H1 (cell line): ENCODE measurements at regions not wholly inside any gene's neighbourhood (a gene's known extent, or its start where the extent isn't known, plus 50 kb on each side); places are given as distances from the start of the nearest gene placed in this dataset.

ENCODE experiments used
- CTCF ChIA-PET: fragments of 300-600 bp; sonication (Branson Sonifier 250); formaldehyde crosslinking; loops from one replicate; lab custom pipeline; 2021; ENCODE audit not compliant: partially characterized antibody; lab: Charles Lee
- POLR2A ChIA-PET: fragments of 300-600 bp; sonication (Branson Sonifier 250); formaldehyde crosslinking; loops from one replicate; lab custom pipeline; 2021; ENCODE audit warnings: inconsistent platforms; ENCODE audit not compliant: partially characterized antibody; lab: Charles Lee
- DNase-seq, 2 experiments: peaks; one replicate each; pipeline versions ENCODE4 v3.0.0 to v3.0.0-alpha.2; 2010 to 2022; ENCODE audit warnings: low spot score in 2 of 2, low read depth in 1 of 2, mixed read lengths in 1 of 2
- FAIRE-seq: peaks from 2 replicates; lab custom pipeline; 2011; peaks lifted over from hg19 to GRCh38; lab: Jason Lieb, UNC
- H2AFZ ChIP-seq: 2 replicates; pipeline ENCODE4 v1.8.1; 2012; ENCODE audit warnings: low read length, inconsistent platforms
- H2AK5ac ChIP-seq: 2 replicates; pipeline ENCODE4 v1.6.1; 2013; ENCODE audit warnings: low read depth, low read length
- H2BK120ac ChIP-seq: replicated peaks from 2 replicates; pipeline ENCODE3; 2013; ENCODE audit warnings: low read depth, low read length, inconsistent platforms
- H2BK12ac ChIP-seq: 2 replicates; pipeline ENCODE4 v1.6.1; 2013; ENCODE audit warnings: low read depth, low read length
- H2BK15ac ChIP-seq: 2 replicates; pipeline ENCODE4 v1.6.1; 2013; ENCODE audit warnings: low read length
- H2BK20ac ChIP-seq: 2 replicates; pipeline ENCODE4 v1.6.1; 2013; ENCODE audit warnings: low read length
- H2BK5ac ChIP-seq: 2 replicates; pipeline ENCODE4 v1.6.1; 2013; ENCODE audit warnings: low read depth, low read length
- H3K14ac ChIP-seq: 2 replicates; pipeline ENCODE4 v1.6.1; 2013; ENCODE audit warnings: inconsistent platforms; ENCODE audit not compliant: insufficient read length
- H3K18ac ChIP-seq: 2 replicates; pipeline ENCODE4 v1.6.1; 2013; ENCODE audit warnings: low read length; ENCODE audit errors: extremely low read depth
- H3K23ac ChIP-seq: 2 replicates; pipeline ENCODE4 v1.6.1; 2013; ENCODE audit warnings: inconsistent platforms; ENCODE audit not compliant: insufficient read length
- H3K23me2 ChIP-seq: 2 replicates; pipeline ENCODE4 v1.6.1; 2013; ENCODE audit warnings: low read depth, low read length
- H3K27ac ChIP-seq: 2 replicates; pipeline ENCODE4 v1.6.1; 2011; ENCODE audit warnings: low read depth, low read length, inconsistent platforms
- H3K27me3 ChIP-seq, 4 experiments: replicated peaks in 1 of 4; 1 replicate in 1 of 4; 2 replicates in 3 of 4; pipeline versions ENCODE4 v1.6.1 to v1.8.1; 2011 to 2013; ENCODE audit warnings: low read length in 3 of 4, mild to moderate bottlenecking in 3 of 4, inconsistent platforms in 2 of 4, mixed read lengths in 2 of 4, moderate library complexity in 1 of 4; ENCODE audit not compliant: control insufficient read depth in 3 of 4, insufficient read depth in 3 of 4; ENCODE audit errors: extremely low read depth in 1 of 4
- H3K36me3 ChIP-seq, 4 experiments: 2 replicates each; pipeline versions ENCODE4 v1.6.1 to v1.8.1; 2011 to 2013; ENCODE audit warnings: mild to moderate bottlenecking in 4 of 4, low read length in 3 of 4, moderate library complexity in 2 of 4, control low read depth in 1 of 4, inconsistent platforms in 1 of 4; ENCODE audit not compliant: insufficient read depth in 4 of 4, control insufficient read depth in 2 of 4
- H3K4ac ChIP-seq: replicated peaks from 2 replicates; pipeline ENCODE3; 2013; ENCODE audit warnings: low read length, low read depth, mixed read lengths, inconsistent platforms; ENCODE audit not compliant: insufficient read length
- H3K4me1 ChIP-seq, 4 experiments: replicated peaks in 1 of 4; 1 replicate in 1 of 4; 2 replicates in 3 of 4; pipeline versions ENCODE4 v1.6.1 to v1.8.1; 2011 to 2013; ENCODE audit warnings: low read length in 3 of 4, inconsistent platforms in 2 of 4, mixed read lengths in 1 of 4; ENCODE audit not compliant: insufficient read depth in 4 of 4, control insufficient read depth in 3 of 4
- H3K4me2 ChIP-seq, 2 experiments: 2 replicates each; pipeline versions ENCODE4 v1.6.1 to v1.8.1; 2011 to 2013; ENCODE audit warnings: low read depth in 2 of 2, low read length in 2 of 2, control low read depth in 1 of 2, inconsistent platforms in 1 of 2, mild to moderate bottlenecking in 1 of 2; ENCODE audit not compliant: insufficient read depth in 1 of 2
- H3K4me3 ChIP-seq, 4 experiments: fragments of 200-600, 300-600 bp in 1 of 4; sonication (generic), shearing (Covaris generic), sonication (Bioruptor Twin) in 1 of 4; 2 replicates each; pipeline versions ENCODE4 v1.5.1 to v1.8.1; 2011 to 2016; ENCODE audit warnings: low read length in 4 of 4, low read depth in 3 of 4, control low read depth in 2 of 4, inconsistent platforms in 2 of 4, mild to moderate bottlenecking in 2 of 4, mixed read lengths in 1 of 4, moderate library complexity in 1 of 4; ENCODE audit not compliant: insufficient read depth in 2 of 4; ENCODE audit errors: extremely low read depth in 1 of 4
- H3K56ac ChIP-seq: replicated peaks from 2 replicates; pipeline ENCODE3; 2013; ENCODE audit warnings: low read depth, mild to moderate bottlenecking, mixed read lengths, low read length, inconsistent platforms; ENCODE audit not compliant: insufficient read length
- H3K79me1 ChIP-seq: 2 replicates; pipeline ENCODE4 v1.6.1; 2013; ENCODE audit warnings: low read depth, low read length, control low read depth
- H3K79me2 ChIP-seq, 2 experiments: 2 replicates each; pipeline versions ENCODE4 v1.6.1 to v1.8.1; 2012 to 2013; ENCODE audit warnings: low read length in 2 of 2, mild to moderate bottlenecking in 2 of 2, inconsistent platforms in 1 of 2; ENCODE audit not compliant: insufficient read depth in 2 of 2, control insufficient read depth in 1 of 2
- H3K9ac ChIP-seq, 4 experiments: replicated peaks in 1 of 4; 1 replicate in 1 of 4; 2 replicates in 3 of 4; pipeline versions ENCODE4 v1.6.1 to v1.8.1; 2011 to 2013; ENCODE audit warnings: low read depth in 3 of 4, low read length in 3 of 4, control low read depth in 2 of 4, mild to moderate bottlenecking in 2 of 4, moderate library complexity in 2 of 4, inconsistent platforms in 1 of 4; ENCODE audit errors: extremely low read depth in 1 of 4
- H3K9me3 ChIP-seq, 2 experiments: 2 replicates each; pipeline versions ENCODE4 v1.6.1 to v1.8.1; 2012 to 2013; ENCODE audit warnings: mild to moderate bottlenecking in 2 of 2, moderate library complexity in 2 of 2, control low read depth in 1 of 2, inconsistent platforms in 1 of 2, low read depth in 1 of 2, low read length in 1 of 2, mixed read lengths in 1 of 2; ENCODE audit not compliant: insufficient read depth in 2 of 2
- H4K20me1 ChIP-seq, 2 experiments: replicated peaks in 1 of 2; 2 replicates each; pipeline versions ENCODE3 to v1.8.1; 2011 to 2013; ENCODE audit warnings: inconsistent platforms in 2 of 2, low read length in 2 of 2, mild to moderate bottlenecking in 1 of 2; ENCODE audit not compliant: insufficient read depth in 2 of 2, control insufficient read depth in 1 of 2
- H4K5ac ChIP-seq: 2 replicates; pipeline ENCODE4 v1.6.1; 2013; ENCODE audit warnings: low read length, low read depth, mixed read lengths, inconsistent platforms; ENCODE audit not compliant: insufficient read length
- H4K8ac ChIP-seq: 2 replicates; pipeline ENCODE4 v1.8.0; 2013; ENCODE audit warnings: mild to moderate bottlenecking, moderate library complexity, low read length, inconsistent platforms; ENCODE audit not compliant: insufficient read depth; ENCODE audit errors: extremely low read depth
- H4K91ac ChIP-seq: replicated peaks from 2 replicates; pipeline ENCODE3; 2013; ENCODE audit warnings: low read length, mixed read lengths, inconsistent platforms; ENCODE audit not compliant: insufficient read length
- BCL11A ChIP-seq, 2 experiments: IDR thresholded peaks; one replicate each; pipeline ENCODE4 v1.6.1; 2011; ENCODE audit warnings: low read depth in 2 of 2, low read length in 2 of 2, mild to moderate bottlenecking in 2 of 2
- CTBP2 ChIP-seq: IDR thresholded peaks from 2 replicates; pipeline ENCODE4 v1.7.0; 2011; ENCODE audit warnings: borderline replicate concordance, mild to moderate bottlenecking, moderate library complexity, mixed read lengths, low read length; ENCODE audit not compliant: insufficient read depth, insufficient read length
- GTF2F1 ChIP-seq: IDR thresholded peaks from 2 replicates; pipeline ENCODE4 v1.6.1; 2012; ENCODE audit warnings: low read depth, low read length, improper control_type of control experiment, borderline replicate concordance
- NRF1 ChIP-seq: IDR thresholded peaks from 2 replicates; pipeline ENCODE4 v1.6.1; 2011; ENCODE audit warnings: mild to moderate bottlenecking, low read depth, low read length, improper control_type of control experiment
- WGBS, 2 experiments: shearing (Covaris generic) in 1 of 2; methylation state at CpG; one replicate each; pipeline versions ENCODE4 v1.1.6 to v1.1.7; 2013 to 2015; ENCODE audit warnings: low lambda C conversion rate in 2 of 2, mixed read lengths in 2 of 2, inconsistent platforms in 1 of 2, low coverage in 1 of 2, missing lambda C conversion rate in 1 of 2; ENCODE audit not compliant: insufficient replicate concordance in 2 of 2, insufficient coverage in 1 of 2, insufficient read length in 1 of 2; ENCODE audit errors: extremely low coverage in 1 of 2, missing lambda C conversion rate in 1 of 2; 5-methylcytosine and 5-hydroxymethylcytosine counted together

DNA sequence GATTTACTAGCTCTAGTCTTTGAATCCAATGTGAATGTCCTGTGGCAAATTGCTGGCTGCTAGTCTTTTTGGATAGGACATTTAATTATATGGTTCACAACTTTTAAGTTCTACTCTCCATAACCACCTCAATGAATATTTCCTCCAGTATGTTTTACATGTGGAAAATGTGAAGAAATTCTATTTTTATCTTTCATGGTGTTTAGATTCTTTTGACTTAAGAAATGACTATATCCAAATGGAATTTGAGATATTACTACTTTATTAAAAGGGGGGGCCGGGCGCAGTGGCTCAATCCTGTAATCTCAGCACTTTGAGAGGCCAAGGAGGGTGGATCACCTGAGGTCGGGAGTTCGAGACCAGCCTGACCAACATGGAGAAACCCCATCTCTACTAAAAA, 202.0 kb downstream of the ARL4A start:
- Histone ChIP-seq H3K27ac (no peak overlapping the region), H3K4me2 (no peak overlapping the region), H4K20me1 (no peaks in the 10 kb centered on the region), H2BK12ac (no peak overlapping the region), H2BK5ac (no peak overlapping the region), H3K18ac (no peak overlapping the region), H3K9ac (no peak overlapping the region), H2BK20ac (no peak overlapping the region), H3K23me2 (no peaks in the 10 kb centered on the region), H2BK120ac (no peak overlapping the region), H3K23ac (no peak overlapping the region), H2AK5ac (no peak overlapping the region), H3K36me3 (no peaks in the 10 kb centered on the region; a peak in 1 of 8 replicates), H3K14ac (no peak overlapping the region), H3K4me3 (no peak overlapping the region), H3K4ac (no peak overlapping the region), H4K91ac (no peak overlapping the region), H4K8ac (no peak overlapping the region), H3K9me3 (no peaks in the 10 kb centered on the region), H3K27me3 (no peaks in the 10 kb centered on the region), H3K79me2 (no peaks in the 10 kb centered on the region), H3K79me1 (no peaks in the 10 kb centered on the region), H3K56ac (no peak overlapping the region), H3K4me1 (no peaks in the 10 kb centered on the region), H2BK15ac (no peak overlapping the region), H2AFZ (no peak overlapping the region), H4K5ac (no peak overlapping the region)
- ChIA-PET CTCF (interaction anchor here (1.3 kb wide), 1 partner anchor 203 kb away, joined by 4 read pairs; no protein-coding TSS in a partner anchor), POLR2A (no interaction called here)
- WGBS, 2 experiments: 88% methylated on average over 4 of the region's 4 CpGs; no CpG with 5 or more reads in 1 of the 2 experiments
- no peak for TF ChIP-seq NRF1
- no peak for TF ChIP-seq GTF2F1
- TF ChIP-seq CTBP2: no peak
- no peak for TF ChIP-seq BCL11A (IDR thresholded peaks at IDR 0.05; ENCODE audit: low read depth in 2 of 2, low read length in 2 of 2)
- no peak for DNase-seq
- no peak for FAIRE-seq
